KBM-7 (cell line): ENCODE measurements at regions not wholly inside any gene's neighbourhood (a gene's known extent, or its start where the extent isn't known, plus 50 kb on each side); places are given as distances from the start of the nearest gene placed in this dataset.
A peak's percentile ranks its signal among the peaks of the same experiment; 100 is the strongest.

Source experiments
- DNase-seq: peaks from one replicate; pipeline ENCODE4 v3.0.0-alpha.2; 2015
- in situ Hi-C: fragments of 300-500 bp; cut with MboI; formaldehyde crosslinking; loops from 2 replicates; pipeline ENCODE4 v1.14.3; 2020; ENCODE audit warnings: low sequenced_read_pairs, low pct_unique_long_range_greater_than_20kb, mixed read lengths

GRCh38 chr10:2284071-2284470, 546.7 kb upstream of the ADARB2 start:
- no peak for DNase-seq
- in situ Hi-C loops, result no loop called here

DNA sequence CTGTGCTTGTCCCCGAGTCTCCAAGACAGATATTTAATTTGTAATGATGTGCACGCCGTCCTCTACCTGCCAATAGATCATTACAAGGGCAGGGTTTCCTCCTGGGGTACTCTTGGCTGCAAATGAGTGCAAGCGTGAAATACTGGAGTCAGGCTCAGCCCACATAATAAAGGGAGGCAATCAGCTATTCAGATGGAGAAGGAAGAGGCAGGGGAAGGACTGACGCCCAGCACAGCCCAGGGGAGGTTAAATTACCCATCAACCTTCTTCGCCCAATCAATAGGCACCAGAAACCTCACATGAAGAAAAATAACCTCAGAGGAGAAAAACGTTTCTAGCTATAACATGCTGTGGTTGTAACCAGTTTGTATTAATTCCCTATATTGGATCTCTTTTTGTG, 544.9 kb upstream of the ADARB2 start:
- in situ Hi-C loops, result no loop called here
- DNase-seq, result no peak

DNA sequence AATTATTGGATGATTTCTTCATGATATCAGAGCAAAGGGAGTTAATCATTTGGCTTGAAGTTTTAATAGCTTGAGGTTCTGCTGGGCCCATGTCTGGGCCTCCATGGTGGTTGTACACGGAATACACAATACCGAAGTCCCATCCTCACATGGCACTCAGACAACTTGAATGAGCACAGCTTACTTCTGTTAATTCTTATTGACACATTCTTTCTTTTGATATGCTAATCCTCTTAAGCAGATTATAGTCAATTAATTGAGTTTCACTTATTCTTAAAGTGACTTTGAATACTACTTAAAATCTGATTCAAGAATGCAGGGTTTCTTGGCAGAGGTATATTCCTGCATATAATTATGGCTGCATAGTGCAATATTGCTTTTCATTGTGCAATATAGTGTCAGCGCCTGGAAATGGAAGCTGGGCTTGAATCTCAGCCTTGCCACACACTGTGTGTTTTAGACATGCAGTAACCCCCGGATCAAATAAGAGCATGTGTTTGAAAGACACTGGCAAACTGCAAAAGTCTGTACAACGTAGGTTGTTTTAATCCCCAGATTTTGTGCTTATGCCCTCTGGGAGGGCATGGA, 543.5 kb upstream of the ADARB2 start:
- no peak for DNase-seq
- in situ Hi-C loops, result no loop called here

DNA sequence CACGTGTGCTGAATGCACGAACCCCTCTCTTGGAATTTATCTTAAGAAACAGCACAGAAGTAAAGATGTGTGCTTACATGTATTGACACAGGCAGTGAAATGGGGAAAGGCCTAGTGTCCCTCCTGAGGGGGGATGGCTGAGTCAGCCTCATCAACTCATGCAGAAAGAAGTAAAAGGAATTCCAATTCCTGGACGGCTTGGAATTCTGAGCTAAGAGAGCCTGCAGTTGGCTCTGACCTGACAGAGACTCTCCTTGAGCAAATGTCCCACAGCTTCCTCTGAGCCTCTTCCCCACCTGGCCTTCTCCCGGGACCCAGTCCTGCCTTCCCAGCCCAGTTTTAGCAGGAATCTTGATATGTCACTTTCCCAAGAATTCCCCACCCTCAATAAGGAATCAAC, 542.4 kb upstream of the ADARB2 start:
- DNase-seq, result no peak
- in situ Hi-C loops, result no loop called here

GRCh38 chr10:2278363-2278762, 541.0 kb upstream of the ADARB2 start:
- in situ Hi-C loops, result no loop called here
- no peak for DNase-seq

DNA sequence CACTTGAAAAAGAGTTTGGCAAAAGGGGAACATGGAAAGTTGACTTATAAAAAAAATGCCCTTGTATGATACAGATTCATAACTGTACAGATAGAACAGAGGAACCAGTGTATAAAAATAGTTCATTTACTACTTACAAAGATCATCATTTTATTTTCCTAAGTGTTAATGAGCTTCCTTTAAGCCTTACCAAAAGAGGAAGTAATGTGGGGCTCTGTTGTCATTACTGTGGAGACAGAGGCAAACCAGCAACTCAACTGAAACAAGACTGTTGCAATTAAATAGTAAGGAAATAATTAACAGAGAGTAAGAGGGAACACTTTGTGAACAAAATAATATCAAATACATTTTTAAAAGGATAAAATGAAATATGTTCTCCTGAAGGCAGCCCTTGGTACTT, 526.2 kb upstream of the ADARB2 start:
- in situ Hi-C loops, result no loop called here
- DNase-seq, result peak; percentile 23

DNA sequence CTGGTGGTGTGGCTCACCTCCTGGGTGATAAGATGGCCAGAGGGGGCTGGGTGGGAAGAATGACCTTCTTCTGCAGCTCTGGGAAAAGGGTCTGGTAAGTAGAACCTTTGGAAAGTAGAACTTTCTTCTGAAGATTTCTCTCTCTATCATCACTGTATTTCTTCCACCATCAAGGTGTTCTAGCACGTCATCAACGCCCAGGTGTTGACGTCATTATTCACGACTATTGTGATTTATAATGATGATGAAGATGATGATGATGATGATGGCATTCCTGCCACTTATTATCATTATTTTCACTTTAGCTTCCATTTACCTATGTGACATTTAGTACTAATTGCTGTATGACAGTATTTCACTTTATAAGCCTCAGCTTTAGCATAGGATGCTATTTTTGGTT, 525.6 kb upstream of the ADARB2 start:
- DNase-seq, result no peak
- in situ Hi-C loops, result no loop called here

GRCh38 chr10:2262333-2262732, 525.0 kb upstream of the ADARB2 start:
- in situ Hi-C loops, result no loop called here
- DNase-seq, result no peak

DNA sequence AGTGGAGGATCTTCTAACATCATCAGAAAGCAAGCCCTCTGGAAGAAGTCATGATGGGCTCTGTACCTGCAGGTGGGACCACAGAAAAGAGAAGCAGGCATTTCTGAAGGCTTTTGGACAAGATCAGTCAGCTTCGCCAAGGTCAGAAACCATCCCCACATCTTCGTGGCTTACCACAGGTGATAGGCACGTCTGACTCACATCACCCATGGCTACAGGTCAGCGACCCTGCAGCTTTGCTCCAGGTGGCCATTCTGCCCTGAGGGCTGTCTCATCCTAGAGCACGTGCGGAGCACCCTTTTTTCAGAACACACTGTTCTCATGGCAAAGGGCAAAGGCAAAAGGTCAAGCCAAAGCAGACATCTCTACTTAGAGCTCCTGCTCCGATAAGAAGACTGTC, 518.9 kb upstream of the ADARB2 start:
- in situ Hi-C loops, result no loop called here
- no peak for DNase-seq

- DNase-seq, result no peak
- in situ Hi-C loops, result no loop called here
Observed at GRCh38 chr10:2252096-2252495, 514.8 kb upstream of the ADARB2 start.

- in situ Hi-C loops, result no loop called here
- DNase-seq, result no peak
Observed at GRCh38 chr10:2251631-2252030, 514.3 kb upstream of the ADARB2 start.

GRCh38 chr10:2246747-2247146, 509.4 kb upstream of the ADARB2 start:
- in situ Hi-C loops, result no loop called here

GRCh38 chr10:2245580-2245979, 508.3 kb upstream of the ADARB2 start:
- in situ Hi-C loops, result no loop called here
- DNase-seq, result no peak

More at GRCh38 chr10:2246747-2247146, 509.4 kb upstream of the ADARB2 start:
- DNase-seq, result no peak

GRCh38 chr10:2244471-2244870, 507.1 kb upstream of the ADARB2 start:
- in situ Hi-C loops, result no loop called here

DNA sequence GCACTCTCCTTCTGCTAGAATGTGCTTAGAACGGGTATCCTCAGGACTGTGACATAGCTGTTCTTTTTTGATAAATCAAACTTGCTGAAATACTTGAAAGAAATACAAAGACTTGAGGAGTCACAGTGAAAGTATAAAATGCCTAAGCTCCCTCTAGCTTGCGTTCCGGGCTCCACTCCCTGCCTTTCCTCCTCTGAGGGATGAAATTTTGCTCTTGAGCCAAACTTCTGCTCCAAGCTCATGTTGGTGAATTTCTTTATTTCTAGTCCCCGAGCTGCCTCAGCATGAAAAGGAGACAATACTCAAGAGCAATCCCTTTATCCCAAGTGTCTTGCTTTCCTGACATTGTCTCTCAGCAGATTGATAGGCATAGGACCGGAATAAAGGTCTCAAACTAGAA, 499.6 kb upstream of the ADARB2 start:
- DNase-seq, result no peak
- in situ Hi-C loops, result no loop called here

More at GRCh38 chr10:2244471-2244870, 507.1 kb upstream of the ADARB2 start:
- DNase-seq, result no peak

DNA sequence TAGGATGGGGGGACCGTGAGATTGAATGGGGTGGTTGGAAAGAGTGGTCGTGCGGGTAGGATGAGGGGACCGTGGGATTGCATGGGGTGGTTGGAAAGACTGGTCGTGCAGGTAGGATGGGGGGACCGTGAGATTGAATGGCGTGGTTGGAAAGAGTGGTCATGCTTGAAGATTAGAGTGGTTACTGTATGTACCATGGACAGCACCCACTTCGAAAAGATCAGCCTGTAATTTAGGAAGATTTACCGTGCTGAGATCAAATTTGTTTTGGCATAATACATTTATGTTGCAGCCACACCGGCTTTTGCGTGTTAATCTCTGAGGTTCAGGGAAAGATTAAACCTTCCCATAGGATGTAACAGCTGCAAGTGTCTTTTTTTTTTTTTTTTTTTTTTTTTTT, 495.2 kb upstream of the ADARB2 start:
- in situ Hi-C loops, result no loop called here
- DNase-seq, result no peak

DNA sequence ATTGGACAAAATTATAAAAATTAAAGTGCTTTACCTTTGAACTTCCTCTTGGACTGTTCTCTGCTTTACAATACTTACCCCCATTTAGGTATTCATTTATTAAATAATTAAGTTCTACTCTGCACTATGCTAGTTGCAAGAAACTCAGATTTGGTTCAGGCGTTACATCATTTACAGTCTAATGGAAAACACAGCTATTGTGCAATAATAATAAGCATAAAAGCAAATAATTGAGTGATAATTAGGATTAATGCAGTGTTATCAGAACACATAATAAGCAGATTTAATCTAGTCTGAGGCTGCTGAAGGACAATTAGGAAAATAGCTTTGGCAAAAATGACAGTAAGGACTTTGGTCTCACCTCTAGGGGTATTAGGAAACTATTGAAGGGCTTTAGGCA, 493.2 kb upstream of the ADARB2 start:
- in situ Hi-C loops, result no loop called here
- no peak for DNase-seq

DNA sequence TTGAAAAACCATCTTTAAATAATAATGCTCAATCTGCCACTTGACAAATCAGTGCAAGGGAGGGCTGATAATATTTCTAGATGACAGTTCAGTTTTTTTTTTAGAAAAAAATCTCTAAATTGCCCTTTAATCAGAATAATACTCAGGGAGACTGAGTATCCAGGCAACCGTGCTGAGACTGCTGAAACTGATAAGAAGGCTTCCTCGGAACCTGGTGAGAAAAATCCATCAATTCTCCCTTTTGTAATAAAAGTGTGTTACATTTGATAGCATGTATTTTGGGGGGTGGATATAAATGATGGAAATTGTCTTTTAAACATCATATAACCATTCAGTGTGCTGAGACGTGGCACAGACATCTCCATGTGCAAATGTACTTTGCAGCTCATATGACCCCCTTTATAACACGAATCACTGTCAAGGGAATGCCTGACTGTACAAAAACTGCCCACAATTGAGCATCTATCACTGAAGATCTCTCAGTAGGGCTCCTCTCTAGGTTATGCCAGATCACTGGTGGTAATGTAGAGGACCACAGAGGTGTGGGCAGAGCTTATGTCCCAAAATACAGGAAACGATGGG, 491.1 kb upstream of the ADARB2 start:
- in situ Hi-C loops, result no loop called here
- no peak for DNase-seq

DNA sequence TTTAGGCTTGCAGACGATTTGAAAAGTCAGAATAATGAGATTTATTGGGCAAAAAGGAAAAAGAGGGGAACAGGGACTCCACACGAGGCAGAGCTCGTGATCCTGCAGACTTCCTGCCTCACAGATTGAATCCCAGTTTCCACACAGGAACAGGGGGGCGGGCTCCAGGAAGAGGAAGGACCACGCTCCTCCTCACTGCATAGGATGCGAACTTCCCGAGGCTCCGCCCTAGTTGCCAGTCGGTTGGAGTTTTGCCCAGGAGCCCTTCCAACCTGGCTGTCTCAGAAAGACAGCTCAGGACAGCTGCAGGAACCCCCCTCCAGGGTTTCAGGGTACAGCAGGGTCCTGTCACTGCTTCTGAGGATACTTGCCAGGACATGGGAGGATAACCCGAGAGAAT, 488.3 kb upstream of the ADARB2 start:
- no peak for DNase-seq
- in situ Hi-C loops, result no loop called here

- in situ Hi-C loops, result no loop called here
- DNase-seq, result no peak
Observed at GRCh38 chr10:2223548-2224320, 486.4 kb upstream of the ADARB2 start.

DNA sequence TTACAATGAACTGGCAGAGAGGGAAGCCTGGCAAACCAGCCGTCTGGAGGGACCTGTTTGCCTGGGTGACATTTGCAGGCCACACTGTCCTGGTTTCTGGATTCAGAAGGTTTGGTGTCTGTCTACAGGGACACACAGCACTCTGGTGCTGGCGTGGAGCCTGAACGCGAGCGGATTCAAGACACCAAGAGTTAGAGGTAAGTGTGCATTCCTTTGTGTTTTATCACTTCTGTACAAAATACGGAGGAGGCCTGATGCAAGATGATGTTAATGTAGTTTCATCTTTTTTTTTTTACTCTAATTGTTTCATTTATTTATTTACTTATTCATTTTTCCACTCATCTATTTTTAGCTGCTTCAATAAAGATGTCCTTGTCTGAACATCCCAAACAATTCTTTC, 485.3 kb upstream of the ADARB2 start:
- in situ Hi-C loops, result no loop called here

More for the DNA sequence above, 485.3 kb upstream of the ADARB2 start:
- no peak for DNase-seq
